ENCODE measurements at regions not wholly inside any gene's neighbourhood (a gene's known extent, or its start where the extent isn't known, plus 50 kb on each side); places are given as distances from the start of the nearest gene placed in this dataset.

DNA sequence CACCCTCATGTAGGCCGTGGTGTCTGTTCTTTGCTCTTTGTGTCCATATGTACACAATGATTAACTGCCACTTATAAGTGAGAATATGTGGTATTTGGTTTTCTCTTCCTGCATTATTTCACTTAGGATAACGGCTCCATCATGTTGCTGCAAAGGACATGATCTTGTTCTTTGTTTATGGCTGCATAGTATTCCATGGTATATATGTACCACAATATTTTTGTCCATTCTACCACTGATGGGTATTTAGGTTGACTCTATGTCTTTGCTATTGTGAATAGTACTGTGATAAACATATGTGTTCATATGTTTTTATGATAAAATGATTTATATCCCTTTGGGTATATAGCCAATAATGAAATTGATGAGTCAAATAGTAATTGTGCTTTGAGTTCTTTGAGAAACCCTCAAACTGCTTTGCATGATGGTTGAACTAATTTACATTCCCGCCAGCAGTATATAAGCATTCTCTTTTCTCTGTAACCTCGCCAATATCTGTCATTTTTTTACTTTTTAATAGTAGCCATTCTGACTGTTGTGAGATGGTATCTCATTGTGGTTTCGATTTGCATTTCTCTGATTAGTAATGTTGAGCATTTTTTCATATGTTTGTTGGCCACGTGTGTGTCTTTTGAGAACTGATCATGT lies 174.4 kb upstream of the NT5E start:
- no peaks in the 10 kb centered on the region for H3K36me3 Mint-ChIP-seq
- no peaks in the 10 kb centered on the region for H3K4me1 Mint-ChIP-seq
- no peak overlapping the region for H3K27ac Mint-ChIP-seq
- DNase-seq (ENCODE audit: low spot score in 2 of 2) (no peak), ATAC-seq (no peak)
- peaks cover 6% of the 10 kb centered on the region for H3K9me3 Mint-ChIP-seq
- H3K4me3 Mint-ChIP-seq, result no peak overlapping the region

DNA sequence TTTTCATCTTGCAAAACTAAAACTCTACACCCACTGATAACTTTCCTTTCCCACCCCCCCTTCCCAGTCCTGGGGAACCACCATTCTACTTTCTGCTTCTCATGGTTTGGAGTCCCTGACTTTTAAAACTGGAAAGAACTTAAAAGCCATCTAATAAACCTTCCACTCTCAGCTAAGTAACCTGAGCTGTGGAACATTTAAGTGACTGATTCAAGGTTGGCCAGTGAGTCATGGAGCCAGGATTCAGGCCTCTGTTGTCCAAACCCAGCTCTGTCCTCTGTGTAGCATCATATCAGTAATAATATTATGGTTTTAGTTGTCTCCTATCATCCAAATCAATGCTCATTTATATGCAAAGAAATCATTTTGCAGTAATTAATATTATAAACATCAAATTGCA lies 176.0 kb upstream of the NT5E start:
- ATAC-seq (no peak), DNase-seq (ENCODE audit: low spot score in 2 of 2) (no peak)
- Mint-ChIP-seq H3K36me3 (no peaks in the 10 kb centered on the region), H3K4me3 (no peak overlapping the region), H3K4me1 (no peaks in the 10 kb centered on the region), H3K27ac (no peak overlapping the region), H3K9me3 (peaks cover 6% of the 10 kb centered on the region)

DNA sequence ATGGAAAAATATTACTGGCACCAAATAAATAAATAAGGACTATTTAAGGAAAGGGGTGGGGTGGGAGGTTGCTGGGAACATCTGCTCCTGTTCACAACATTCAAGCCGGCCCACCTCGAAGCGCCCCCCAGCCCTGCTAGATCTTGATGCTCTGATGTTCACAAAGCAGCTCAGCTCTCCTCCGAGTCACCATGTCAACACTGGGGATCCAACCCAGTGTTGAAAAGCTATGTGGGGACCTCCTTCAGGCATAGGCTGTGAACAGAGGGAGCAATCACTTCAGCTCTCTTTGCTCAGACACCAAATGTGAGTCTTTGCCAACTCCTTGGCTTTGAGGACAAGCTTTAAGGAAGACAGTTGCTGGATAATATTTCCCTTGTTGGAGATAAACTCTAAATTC lies 176.8 kb upstream of the NT5E start:
- DNase-seq (ENCODE audit: low spot score in 2 of 2) (no peak), ATAC-seq (no peak)
- no peak overlapping the region for H3K4me3 Mint-ChIP-seq
- H3K9me3 Mint-ChIP-seq, result peaks cover 6% of the 10 kb centered on the region
- no peaks in the 10 kb centered on the region for H3K4me1 Mint-ChIP-seq
- H3K36me3 Mint-ChIP-seq, result no peaks in the 10 kb centered on the region
- H3K27ac Mint-ChIP-seq, result no peak overlapping the region

DNA sequence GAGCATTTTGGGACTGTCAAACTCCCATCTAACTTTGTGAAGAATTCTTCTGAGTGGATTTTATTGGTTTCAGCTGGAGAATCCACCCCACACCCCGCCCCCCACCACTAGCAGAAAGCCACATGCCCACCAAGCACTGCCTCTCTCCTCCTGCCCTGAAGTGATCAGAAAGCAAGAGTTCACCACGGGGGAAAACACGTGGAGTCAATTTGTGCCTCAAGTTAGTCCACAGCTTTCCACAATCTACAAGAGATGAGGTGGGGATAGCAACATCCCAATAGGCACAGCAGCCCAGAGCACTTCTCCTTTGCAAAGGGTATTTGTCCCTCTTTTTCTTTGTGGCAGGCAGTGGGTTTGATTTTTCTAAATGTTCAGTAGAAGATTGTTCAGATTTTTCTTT lies 177.3 kb upstream of the NT5E start:
- DNase-seq (ENCODE audit: low spot score in 2 of 2) (no peak), ATAC-seq (no peak)
- H3K27ac Mint-ChIP-seq, result no peak overlapping the region
- H3K4me3 Mint-ChIP-seq, result no peak overlapping the region
- no peaks in the 10 kb centered on the region for H3K4me1 Mint-ChIP-seq
- H3K9me3 Mint-ChIP-seq, result peaks cover 6% of the 10 kb centered on the region
- no peaks in the 10 kb centered on the region for H3K36me3 Mint-ChIP-seq

DNA sequence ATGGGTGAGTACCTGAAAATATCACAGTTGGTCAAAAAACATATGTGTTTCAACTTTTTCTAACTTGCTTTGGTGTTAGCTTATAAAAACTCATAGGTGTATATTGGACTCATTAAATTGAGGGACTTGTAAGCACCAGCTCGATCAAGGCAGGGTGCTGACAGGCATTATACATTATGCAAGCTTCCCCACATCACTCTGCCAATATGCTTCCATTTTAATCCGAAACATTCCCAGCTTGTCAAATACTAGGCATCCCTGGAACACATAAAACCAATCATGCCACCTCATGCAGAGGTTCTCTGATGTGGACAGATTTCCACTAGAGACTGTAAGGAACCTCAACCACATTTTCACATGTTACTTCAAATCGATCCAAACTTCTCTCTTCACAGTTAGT lies 187.3 kb upstream of the NT5E start:
- DNase-seq (ENCODE audit: low spot score in 2 of 2) (no peak), ATAC-seq (no peak)
- Mint-ChIP-seq H3K9me3 (peaks cover 2% of the 10 kb centered on the region), H3K36me3 (no peaks in the 10 kb centered on the region), H3K4me1 (no peaks in the 10 kb centered on the region), H3K27ac (no peak overlapping the region), H3K4me3 (no peak overlapping the region)

DNA sequence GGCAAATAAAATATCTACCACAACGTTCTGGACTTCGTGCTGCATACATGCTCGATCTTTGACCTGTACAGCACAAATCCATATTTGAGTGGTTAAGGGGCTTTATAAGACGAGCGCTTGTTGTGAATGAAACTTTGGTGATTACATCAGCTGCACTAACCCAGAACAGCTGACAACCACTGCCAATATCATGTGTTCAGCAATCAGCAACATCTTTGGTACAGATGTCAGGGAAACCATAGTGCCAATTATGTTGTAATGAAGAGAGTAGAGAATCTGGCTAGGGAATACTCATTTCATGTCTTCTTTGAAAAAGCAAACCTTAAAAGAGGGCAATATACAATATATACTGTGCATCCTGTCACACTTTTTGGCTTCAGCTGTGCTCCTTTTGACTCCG lies 188.6 kb upstream of the NT5E start:
- DNase-seq (ENCODE audit: low spot score in 2 of 2) (no peak), ATAC-seq (no peak)
- Mint-ChIP-seq H3K4me1 (no peaks in the 10 kb centered on the region), H3K27ac (no peak overlapping the region), H3K4me3 (no peak overlapping the region), H3K36me3 (no peaks in the 10 kb centered on the region), H3K9me3 (peaks cover 2% of the 10 kb centered on the region)

DNA sequence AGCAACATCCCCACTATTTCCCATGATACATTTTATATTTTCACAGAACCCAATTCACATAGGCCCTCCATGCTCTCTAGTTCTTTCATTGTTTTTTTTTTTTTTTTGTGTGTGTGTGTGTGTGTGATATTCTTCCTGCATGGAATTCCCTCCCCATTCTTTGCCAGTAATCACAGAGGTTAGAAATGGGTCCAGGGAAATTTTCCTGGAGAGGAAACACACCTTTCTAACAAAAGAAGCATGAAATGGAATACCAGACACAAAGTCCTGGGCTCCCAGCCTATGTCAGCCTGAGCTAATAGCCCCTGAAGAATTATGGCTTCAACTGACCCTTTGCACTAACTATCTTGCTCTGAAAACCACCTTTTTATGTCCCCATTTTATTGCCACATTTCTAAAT lies 194.2 kb upstream of the NT5E start:
- ATAC-seq, result no peak
- no peak for DNase-seq (ENCODE audit: low spot score in 2 of 2)
- H3K27ac Mint-ChIP-seq, result no peak overlapping the region
- peaks cover 6% of the 10 kb centered on the region for H3K9me3 Mint-ChIP-seq
- no peaks in the 10 kb centered on the region for H3K36me3 Mint-ChIP-seq
- H3K4me1 Mint-ChIP-seq, result no peaks in the 10 kb centered on the region
- H3K4me3 Mint-ChIP-seq, result no peak overlapping the region

DNA sequence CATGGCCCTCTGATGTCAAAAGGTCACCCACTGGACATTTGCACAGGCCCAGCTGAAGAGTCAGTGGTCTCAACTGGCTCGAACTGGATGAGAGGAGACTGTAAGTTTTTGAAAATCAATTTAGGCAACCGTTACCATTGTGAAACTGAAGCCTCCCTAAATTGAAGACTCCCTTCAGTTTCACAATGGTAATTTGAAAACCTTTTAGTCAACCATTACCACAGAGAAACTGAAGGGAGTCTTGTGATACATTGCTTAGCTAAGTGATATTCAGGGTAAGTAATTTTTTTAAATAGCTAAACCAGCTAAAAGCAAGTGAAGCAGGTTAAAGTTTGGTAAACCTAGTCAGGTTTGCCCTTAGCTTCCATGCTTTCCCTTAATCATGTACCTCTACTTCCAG lies 197.3 kb upstream of the NT5E start:
- H3K27ac Mint-ChIP-seq, result no peak overlapping the region
- peaks cover 10% of the 10 kb centered on the region for H3K9me3 Mint-ChIP-seq
- no peak for DNase-seq (ENCODE audit: low spot score in 2 of 2)
- H3K36me3 Mint-ChIP-seq, result no peaks in the 10 kb centered on the region
- no peak for ATAC-seq
- H3K4me1 Mint-ChIP-seq, result no peaks in the 10 kb centered on the region
- no peak overlapping the region for H3K4me3 Mint-ChIP-seq

DNA sequence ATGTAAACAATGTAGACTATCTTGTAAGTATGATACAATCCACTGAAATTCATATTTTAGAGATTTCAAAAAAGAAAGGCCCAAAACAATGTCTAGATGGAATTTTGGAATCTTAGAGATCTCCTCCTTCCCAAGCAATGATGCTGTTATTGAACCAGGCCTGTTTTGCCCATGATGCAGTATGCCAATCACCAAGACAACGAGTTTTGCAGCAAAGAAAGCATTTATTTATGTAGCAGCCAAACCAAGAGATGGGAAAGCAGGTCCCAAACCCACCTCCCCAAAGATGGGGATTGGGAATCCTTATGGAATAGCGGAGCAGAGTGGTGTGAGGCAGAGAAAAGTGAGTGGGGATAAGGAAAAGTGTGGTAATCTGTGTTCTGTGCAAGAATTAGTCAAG lies 197.8 kb upstream of the NT5E start:
- Mint-ChIP-seq H3K27ac (no peak overlapping the region), H3K4me1 (no peaks in the 10 kb centered on the region), H3K9me3 (peaks cover 10% of the 10 kb centered on the region), H3K36me3 (no peaks in the 10 kb centered on the region), H3K4me3 (no peak overlapping the region)
- DNase-seq (ENCODE audit: low spot score in 2 of 2) (no peak), ATAC-seq (no peak)

DNA sequence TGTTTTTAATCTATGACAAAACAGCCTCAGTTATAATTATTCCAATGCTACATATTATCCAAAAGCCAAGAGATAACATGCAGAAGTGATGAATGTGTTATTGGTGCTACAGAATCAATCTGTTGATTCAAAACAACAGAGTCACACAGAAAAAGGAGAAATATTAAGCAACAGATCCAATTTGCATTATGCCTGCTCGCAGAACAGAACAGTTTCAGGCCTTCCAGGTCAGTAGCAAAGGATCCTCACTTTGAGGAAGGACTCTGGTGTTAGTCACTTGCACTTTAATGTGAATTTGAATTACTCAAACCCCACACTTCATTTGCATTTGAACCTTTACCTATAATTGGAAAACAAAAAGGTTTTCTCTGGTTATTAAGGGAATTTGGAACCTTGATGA lies 198.6 kb upstream of the NT5E start:
- no peak for ATAC-seq
- H3K36me3 Mint-ChIP-seq, result no peaks in the 10 kb centered on the region
- H3K9me3 Mint-ChIP-seq, result peaks cover 16% of the 10 kb centered on the region
- DNase-seq (ENCODE audit: low spot score in 2 of 2), result no peak
- no peaks in the 10 kb centered on the region for H3K4me1 Mint-ChIP-seq
- H3K4me3 Mint-ChIP-seq, result no peak overlapping the region
- no peak overlapping the region for H3K27ac Mint-ChIP-seq

DNA sequence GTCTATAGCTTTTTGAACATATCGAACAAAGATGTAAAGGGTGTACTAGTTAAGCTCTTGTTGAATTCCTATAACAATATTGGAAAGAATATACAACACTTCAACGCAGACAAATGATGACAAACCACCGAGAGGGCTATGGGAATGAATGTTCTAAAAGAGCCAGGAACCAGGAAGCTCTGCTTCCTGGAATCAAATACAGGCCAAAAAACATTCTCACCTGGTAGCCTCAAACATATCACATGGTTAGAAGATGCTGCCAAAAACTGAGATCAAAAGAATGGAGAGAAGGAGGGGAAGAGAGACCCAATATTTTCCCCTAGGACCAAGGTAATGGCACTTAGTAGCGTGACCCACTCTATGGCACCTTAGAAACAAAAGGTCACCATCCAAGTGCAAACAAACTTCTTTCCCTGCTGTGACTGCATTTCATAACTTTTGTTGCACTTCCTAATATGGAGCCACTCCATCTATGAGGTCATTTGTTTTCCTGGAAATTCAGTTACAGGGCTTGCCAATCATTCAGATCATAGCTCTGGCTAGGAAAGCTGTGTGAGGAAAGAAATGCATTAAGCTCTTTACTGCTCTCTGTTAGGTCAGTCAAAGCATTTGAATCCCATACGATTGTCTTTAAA lies 199.2 kb upstream of the NT5E start:
- ATAC-seq, result no peak
- DNase-seq (ENCODE audit: low spot score in 2 of 2), result no peak
- no peaks in the 10 kb centered on the region for H3K36me3 Mint-ChIP-seq
- H3K4me1 Mint-ChIP-seq, result no peaks in the 10 kb centered on the region
- H3K27ac Mint-ChIP-seq, result no peak overlapping the region
- H3K9me3 Mint-ChIP-seq, result peaks cover 17% of the 10 kb centered on the region
- no peak overlapping the region for H3K4me3 Mint-ChIP-seq

DNA sequence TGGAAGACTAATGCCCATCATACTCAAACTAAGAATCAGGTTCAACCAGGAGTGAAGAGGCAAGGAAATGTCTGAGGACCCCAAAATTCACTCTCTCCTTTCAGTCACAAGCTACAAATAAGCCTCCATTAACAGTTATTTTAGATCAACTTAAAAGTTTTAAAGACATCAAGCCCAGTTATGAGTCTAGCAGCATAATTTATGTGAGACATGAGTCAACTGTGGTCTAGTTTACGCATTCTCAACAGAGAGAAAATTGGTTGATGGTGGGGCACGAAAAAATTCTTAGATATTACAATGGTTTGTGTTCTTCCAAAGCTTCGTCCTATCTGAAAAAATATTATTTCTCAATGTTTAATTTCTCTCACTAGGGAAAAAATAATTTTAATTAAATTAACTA lies 204.9 kb upstream of the NT5E start:
- Mint-ChIP-seq H3K27ac (no peak overlapping the region), H3K4me1 (no peaks in the 10 kb centered on the region), H3K9me3 (peaks cover 11% of the 10 kb centered on the region), H3K4me3 (no peak overlapping the region), H3K36me3 (no peaks in the 10 kb centered on the region)
- DNase-seq (ENCODE audit: low spot score in 2 of 2) (no peak), ATAC-seq (no peak)

DNA sequence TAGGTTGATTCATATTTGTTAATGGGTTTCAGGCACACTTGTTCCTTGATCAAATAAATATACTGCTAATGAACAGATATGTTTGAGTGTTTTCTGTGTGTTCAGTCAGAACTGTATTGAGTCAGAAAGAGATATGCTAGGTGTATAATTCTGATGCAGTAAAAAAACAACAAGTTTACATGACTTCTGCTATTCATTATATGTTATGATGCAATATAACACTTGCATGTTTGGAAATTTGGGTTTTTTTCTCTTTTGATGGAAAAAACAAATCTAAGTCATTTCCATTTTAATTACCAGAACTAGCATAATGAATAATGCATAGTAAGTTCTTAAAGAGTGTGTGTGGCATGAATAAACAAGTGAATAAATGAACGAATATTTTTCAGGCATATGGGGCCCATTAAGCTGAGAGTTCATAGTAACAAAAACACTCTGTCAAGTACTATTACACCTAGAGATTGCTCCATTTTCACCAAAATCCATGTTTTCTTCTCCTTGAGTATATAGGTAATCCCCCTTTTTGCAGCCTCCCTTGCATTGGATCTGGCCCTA lies 208.3 kb upstream of the NT5E start:
- no peak overlapping the region for H3K4me3 Mint-ChIP-seq
- ATAC-seq, result no peak
- H3K4me1 Mint-ChIP-seq, result no peaks in the 10 kb centered on the region
- H3K36me3 Mint-ChIP-seq, result no peaks in the 10 kb centered on the region
- H3K27ac Mint-ChIP-seq, result no peak overlapping the region
- no peak for DNase-seq (ENCODE audit: low spot score in 2 of 2)
- peaks cover 3% of the 10 kb centered on the region for H3K9me3 Mint-ChIP-seq

DNA sequence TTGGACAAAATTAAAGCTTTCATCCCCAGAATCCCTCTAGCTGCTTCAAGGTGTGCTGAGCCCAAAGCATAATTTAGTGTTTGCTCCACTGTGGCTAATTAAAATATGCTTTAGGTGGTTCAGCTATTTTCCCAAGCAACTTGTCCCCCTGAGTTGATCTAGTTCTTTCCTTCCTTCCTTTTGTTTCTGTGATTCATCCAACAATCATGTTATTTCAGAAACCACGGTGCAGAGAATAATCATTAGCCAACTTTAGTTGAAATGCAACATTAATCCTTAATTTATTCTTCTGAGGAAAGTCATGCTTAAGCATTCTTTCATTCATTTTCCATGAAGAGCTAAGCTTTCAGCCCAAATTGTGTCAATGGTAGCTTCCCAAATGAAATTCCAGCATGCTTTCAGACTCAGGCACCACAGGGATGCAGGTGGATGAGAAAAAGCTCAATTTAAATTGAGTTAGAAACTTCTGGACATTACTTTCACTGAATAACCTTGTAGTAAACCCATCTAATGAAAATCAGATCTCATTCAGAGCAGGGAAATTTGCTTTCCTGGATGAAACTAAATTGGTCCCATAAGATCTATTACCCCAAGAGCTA lies 209.0 kb upstream of the NT5E start:
- DNase-seq (ENCODE audit: low spot score in 2 of 2) (no peak), ATAC-seq (no peak)
- Mint-ChIP-seq H3K9me3 (no peaks in the 10 kb centered on the region), H3K27ac (no peak overlapping the region), H3K4me3 (no peak overlapping the region), H3K4me1 (no peaks in the 10 kb centered on the region), H3K36me3 (no peaks in the 10 kb centered on the region)

DNA sequence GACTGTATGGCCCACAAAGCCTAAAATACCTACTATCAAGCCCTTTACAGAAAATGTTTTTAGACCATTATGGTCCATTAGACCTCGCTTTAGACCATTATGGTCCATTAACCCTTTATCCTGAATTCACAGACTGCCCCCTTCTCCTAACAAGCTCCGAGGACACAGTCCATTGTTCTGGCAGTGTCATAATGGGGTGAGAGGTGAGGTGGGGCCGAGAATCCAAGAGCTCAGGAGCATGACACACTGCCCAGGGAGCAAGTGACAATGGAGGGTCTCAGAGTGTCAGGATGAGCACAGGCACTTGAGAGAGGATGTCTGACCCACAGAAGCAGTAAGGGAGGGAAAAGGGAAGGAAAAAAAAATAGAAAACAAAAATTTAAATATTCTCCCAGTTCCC lies 212.4 kb upstream of the NT5E start:
- no peak overlapping the region for H3K4me3 Mint-ChIP-seq
- ATAC-seq, result no peak
- H3K4me1 Mint-ChIP-seq, result no peaks in the 10 kb centered on the region
- no peak overlapping the region for H3K27ac Mint-ChIP-seq
- no peak for DNase-seq (ENCODE audit: low spot score in 2 of 2)
- no peaks in the 10 kb centered on the region for H3K9me3 Mint-ChIP-seq
- no peaks in the 10 kb centered on the region for H3K36me3 Mint-ChIP-seq

DNA sequence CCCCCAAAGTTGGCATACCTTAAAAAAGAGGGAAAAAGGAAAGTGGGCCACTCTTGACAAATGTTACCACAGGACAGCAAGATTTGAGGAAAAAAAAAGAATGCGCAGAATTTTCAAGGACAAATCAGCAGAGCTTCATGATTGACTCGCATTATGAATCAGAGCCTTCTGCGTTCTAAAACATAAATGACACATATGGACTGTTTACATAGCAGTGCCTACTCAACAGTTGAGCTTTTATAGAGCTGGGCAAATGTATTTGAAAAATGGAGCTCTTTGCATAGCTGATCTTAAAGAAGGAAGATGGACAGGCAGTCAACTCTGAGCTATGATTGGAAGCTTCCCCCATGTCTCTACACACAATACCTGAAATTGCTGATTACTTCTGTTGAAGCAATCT lies 213.2 kb upstream of the NT5E start:
- no peak overlapping the region for H3K4me3 Mint-ChIP-seq
- no peaks in the 10 kb centered on the region for H3K4me1 Mint-ChIP-seq
- ATAC-seq (no peak), DNase-seq (ENCODE audit: low spot score in 2 of 2) (no peak)
- H3K36me3 Mint-ChIP-seq, result no peaks in the 10 kb centered on the region
- no peaks in the 10 kb centered on the region for H3K9me3 Mint-ChIP-seq
- no peak overlapping the region for H3K27ac Mint-ChIP-seq
